ENCODE measurements at regions not wholly inside any gene's neighbourhood (a gene's known extent, or its start where the extent isn't known, plus 50 kb on each side); places are given as distances from the start of the nearest gene placed in this dataset.

GRCh38 chr16:73601911-73602310 is 554.0 kb upstream of the ZFHX3 start:
- H3K27me3 ChIP-seq, result no peaks in the 10 kb centered on the region
- no peak for DNase-seq
- no peaks in the 10 kb centered on the region for H3K4me1 ChIP-seq
- H3K4me3 ChIP-seq (ENCODE audit: low read depth, low read length), result no peak overlapping the region
- TF ChIP-seq CTCF (IDR thresholded peaks at IDR 0.05; ENCODE audit: low read depth, low read length), result no peak
- H3K9me3 ChIP-seq, result no peaks in the 10 kb centered on the region
- H3K36me3 ChIP-seq, result no peaks in the 10 kb centered on the region

GRCh38 chr16:73599870-73600269 is 551.9 kb upstream of the ZFHX3 start:
- DNase-seq, result no peak
- no peak for TF ChIP-seq CTCF (IDR thresholded peaks at IDR 0.05; ENCODE audit: low read depth, low read length)
- Histone ChIP-seq H3K4me1 (no peaks in the 10 kb centered on the region), H3K4me3 (ENCODE audit: low read depth, low read length) (no peak overlapping the region), H3K36me3 (no peaks in the 10 kb centered on the region), H3K9me3 (no peaks in the 10 kb centered on the region), H3K27me3 (no peaks in the 10 kb centered on the region)

GRCh38 chr16:73599351-73599750 is 551.4 kb upstream of the ZFHX3 start:
- no peak for TF ChIP-seq CTCF (IDR thresholded peaks at IDR 0.05; ENCODE audit: low read depth, low read length)
- no peaks in the 10 kb centered on the region for H3K4me1 ChIP-seq
- no peak for DNase-seq
- no peaks in the 10 kb centered on the region for H3K9me3 ChIP-seq
- no peak overlapping the region for H3K4me3 ChIP-seq (ENCODE audit: low read depth, low read length)
- H3K27me3 ChIP-seq, result no peaks in the 10 kb centered on the region
- H3K36me3 ChIP-seq, result no peaks in the 10 kb centered on the region

GRCh38 chr16:73584157-73584556 is 536.2 kb upstream of the ZFHX3 start:
- DNase-seq, result no peak
- no peak for TF ChIP-seq CTCF (IDR thresholded peaks at IDR 0.05; ENCODE audit: low read depth, low read length)

GRCh38 chr16:73572135-73572828 is 524.4 kb upstream of the ZFHX3 start:
- no peaks in the 10 kb centered on the region for H3K27me3 ChIP-seq
- H3K9me3 ChIP-seq, result no peaks in the 10 kb centered on the region
- DNase-seq, result peak; percentile 57
- TF ChIP-seq CTCF (IDR thresholded peaks at IDR 0.05; ENCODE audit: low read depth, low read length), result no peak
- H3K4me1 ChIP-seq, result 0 out of 2 replicates have a peak, but pooled peaks cover 3% of the 10 kb centered on the region
- H3K4me3 ChIP-seq (ENCODE audit: low read depth, low read length), result no peak overlapping the region
- no peaks in the 10 kb centered on the region for H3K36me3 ChIP-seq

More at GRCh38 chr16:73584157-73584556, 536.2 kb upstream of the ZFHX3 start:
- no peaks in the 10 kb centered on the region for H3K9me3 ChIP-seq
- no peaks in the 10 kb centered on the region for H3K4me1 ChIP-seq
- H3K27me3 ChIP-seq, result no peaks in the 10 kb centered on the region
- H3K36me3 ChIP-seq, result no peaks in the 10 kb centered on the region; the same call in 1 of the 2 replicates
- H3K4me3 ChIP-seq (ENCODE audit: low read depth, low read length), result no peak overlapping the region

GRCh38 chr16:73569266-73569980 is 521.5 kb upstream of the ZFHX3 start:
- no peak for TF ChIP-seq CTCF (IDR thresholded peaks at IDR 0.05; ENCODE audit: low read depth, low read length)
- Histone ChIP-seq H3K9me3 (no peaks in the 10 kb centered on the region), H3K36me3 (no peaks in the 10 kb centered on the region), H3K27me3 (no peaks in the 10 kb centered on the region), H3K4me3 (ENCODE audit: low read depth, low read length) (peak overlapping the region; percentile 34; the same call in 1 of the 2 replicates), H3K4me1 (0 out of 2 replicates have a peak, but pooled peaks cover 3% of the 10 kb centered on the region)
- DNase-seq, result no peak
